Endodermal cell (in vitro differentiated cells): ENCODE measurements at regions not wholly inside any gene's neighbourhood (a gene's known extent, or its start where the extent isn't known, plus 50 kb on each side); places are given as distances from the start of the nearest gene placed in this dataset.

Experiments
- DNase-seq: peaks from one replicate; pipeline ENCODE4 v3.0.0-alpha.2; 2017
- H3K27ac ChIP-seq: 2 replicates; pipeline ENCODE4 v1.5.1; 2013; ENCODE audit warnings: mild to moderate bottlenecking, low read depth, low read length, moderate library complexity
- H3K27me3 ChIP-seq: 2 replicates; pipeline ENCODE4 v1.6.1; 2013; ENCODE audit warnings: mild to moderate bottlenecking, low read length, moderate library complexity; ENCODE audit not compliant: insufficient read depth, control insufficient read depth, poor library complexity, severe bottlenecking
- H3K36me3 ChIP-seq: 2 replicates; pipeline ENCODE4 v1.7.0; 2013; ENCODE audit warnings: mild to moderate bottlenecking, low read length, moderate library complexity; ENCODE audit not compliant: control insufficient read depth, insufficient read depth
- H3K4me1 ChIP-seq: one replicate; pipeline ENCODE4 v1.7.0; 2013; ENCODE audit warnings: low read length; ENCODE audit not compliant: control insufficient read depth, insufficient read depth
- H3K4me3 ChIP-seq: 2 replicates; pipeline ENCODE4 v1.5.1; 2013; ENCODE audit warnings: mild to moderate bottlenecking, low read length, moderate library complexity
- H3K9ac ChIP-seq: 2 replicates; pipeline ENCODE4 v1.6.1; 2013; ENCODE audit warnings: mild to moderate bottlenecking, low read length, moderate library complexity; ENCODE audit not compliant: poor library complexity, severe bottlenecking; ENCODE audit errors: extremely low read depth
- H3K9me3 ChIP-seq: 2 replicates; pipeline ENCODE4 v1.6.1; 2013; ENCODE audit warnings: mild to moderate bottlenecking, low read length, moderate library complexity; ENCODE audit not compliant: control insufficient read depth
- H3K27ac Mint-ChIP-seq: 2 replicates; pipeline ENCODE4 v1.8.0; 2020; ENCODE audit warnings: mixed read lengths
- H3K27me3 Mint-ChIP-seq: 2 replicates; pipeline ENCODE4 v1.8.0; 2021; ENCODE audit warnings: mild to moderate bottlenecking, mixed read lengths; ENCODE audit not compliant: insufficient read depth
- H3K36me3 Mint-ChIP-seq: 2 replicates; pipeline ENCODE4 v1.8.0; 2020; ENCODE audit warnings: low read depth, mixed read lengths
- H3K4me1 Mint-ChIP-seq: 2 replicates; pipeline ENCODE4 v1.8.0; 2020; ENCODE audit warnings: mixed read lengths
- H3K4me3 Mint-ChIP-seq: 2 replicates; pipeline ENCODE4 v1.8.0; 2020; ENCODE audit warnings: mild to moderate bottlenecking, moderate library complexity, mixed read lengths
- H3K9me3 Mint-ChIP-seq: 2 replicates; pipeline ENCODE4 v1.8.0; 2020; ENCODE audit warnings: mild to moderate bottlenecking, mixed read lengths
- WGBS, 2 experiments: methylation state at CpG; one replicate each; pipeline versions ENCODE4 v1.1.5 to v1.1.7; 2013; ENCODE audit warnings: missing lambda C conversion rate in 2 of 2, mixed read lengths in 1 of 2; ENCODE audit not compliant: insufficient coverage in 1 of 2, insufficient read length in 1 of 2; 5-methylcytosine and 5-hydroxymethylcytosine counted together
- TF ChIP-seq, protein P1 (sequence below): fragments of 200-600 bp; sonication (generic); conservative IDR thresholded peaks from 2 replicates; pipeline ENCODE4 v1.5.0; 2021; ENCODE audit warnings: antibody characterized with exemption, mild to moderate bottlenecking

DNA sequence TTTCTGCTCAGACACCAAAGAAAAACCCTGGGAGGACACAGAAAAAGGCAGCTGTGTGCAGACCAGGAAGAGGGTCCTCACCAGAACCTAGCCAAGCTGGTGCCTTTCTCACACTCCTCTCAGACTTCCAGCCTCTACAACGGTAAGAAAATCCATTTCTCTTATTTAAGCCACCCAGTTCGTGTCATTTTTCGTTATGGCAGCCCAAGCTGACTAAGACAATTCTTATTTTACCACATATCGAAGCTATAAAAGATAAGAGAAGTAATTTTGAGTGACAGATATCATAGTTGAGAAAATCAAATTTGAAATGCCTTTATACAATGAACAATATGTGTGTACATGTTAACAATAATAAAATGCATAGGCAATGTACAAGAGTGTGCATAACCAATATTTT is 219.5 kb downstream of the CBLN2 start:
- no peaks in the 10 kb centered on the region for H3K4me1 ChIP-seq
- Mint-ChIP-seq H3K27ac (no peak overlapping the region), H3K4me1 (peaks cover 8% of the 10 kb centered on the region), H3K27me3 (peaks cover 41% of the 10 kb centered on the region), H3K36me3 (no peaks in the 10 kb centered on the region), H3K9me3 (no peaks in the 10 kb centered on the region), H3K4me3 (no peak overlapping the region)
- H3K9ac ChIP-seq: no peak overlapping the region
- H3K9me3 ChIP-seq: peaks cover 45% of the 10 kb centered on the region
- TF ChIP-seq, protein P1, sequence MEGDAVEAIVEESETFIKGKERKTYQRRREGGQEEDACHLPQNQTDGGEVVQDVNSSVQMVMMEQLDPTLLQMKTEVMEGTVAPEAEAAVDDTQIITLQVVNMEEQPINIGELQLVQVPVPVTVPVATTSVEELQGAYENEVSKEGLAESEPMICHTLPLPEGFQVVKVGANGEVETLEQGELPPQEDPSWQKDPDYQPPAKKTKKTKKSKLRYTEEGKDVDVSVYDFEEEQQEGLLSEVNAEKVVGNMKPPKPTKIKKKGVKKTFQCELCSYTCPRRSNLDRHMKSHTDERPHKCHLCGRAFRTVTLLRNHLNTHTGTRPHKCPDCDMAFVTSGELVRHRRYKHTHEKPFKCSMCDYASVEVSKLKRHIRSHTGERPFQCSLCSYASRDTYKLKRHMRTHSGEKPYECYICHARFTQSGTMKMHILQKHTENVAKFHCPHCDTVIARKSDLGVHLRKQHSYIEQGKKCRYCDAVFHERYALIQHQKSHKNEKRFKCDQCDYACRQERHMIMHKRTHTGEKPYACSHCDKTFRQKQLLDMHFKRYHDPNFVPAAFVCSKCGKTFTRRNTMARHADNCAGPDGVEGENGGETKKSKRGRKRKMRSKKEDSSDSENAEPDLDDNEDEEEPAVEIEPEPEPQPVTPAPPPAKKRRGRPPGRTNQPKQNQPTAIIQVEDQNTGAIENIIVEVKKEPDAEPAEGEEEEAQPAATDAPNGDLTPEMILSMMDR: no peak
- peaks cover 10% of the 10 kb centered on the region for H3K27me3 ChIP-seq
- WGBS, 2 experiments: 60 to 66% methylated on average over 1 to 4 of the region's 4 CpGs
- H3K36me3 ChIP-seq: no peaks in the 10 kb centered on the region
- H3K27ac ChIP-seq: no peak overlapping the region
- H3K4me3 ChIP-seq: no peak overlapping the region
- no peak for DNase-seq

GRCh38 chr18:72316497-72316896 is 227.6 kb downstream of the CBLN2 start:
- no peaks in the 10 kb centered on the region for H3K36me3 ChIP-seq
- no peaks in the 10 kb centered on the region for H3K36me3 Mint-ChIP-seq
- peaks cover 32% of the 10 kb centered on the region for H3K27me3 Mint-ChIP-seq
- peaks cover 10% of the 10 kb centered on the region for H3K27me3 ChIP-seq
- TF ChIP-seq, protein P1: no peak
- no peaks in the 10 kb centered on the region for H3K4me1 ChIP-seq
- H3K9me3 Mint-ChIP-seq: no peaks in the 10 kb centered on the region
- peaks cover 49% of the 10 kb centered on the region for H3K9me3 ChIP-seq
- H3K4me3 Mint-ChIP-seq: no peak overlapping the region
- no peak overlapping the region for H3K27ac ChIP-seq
- no peak overlapping the region for H3K27ac Mint-ChIP-seq
- H3K4me3 ChIP-seq: no peak overlapping the region
- no peak for DNase-seq
- H3K4me1 Mint-ChIP-seq: peaks cover 4% of the 10 kb centered on the region
- 100% methylated on average over 2 of the region's 3 CpGs; no CpG with 5 or more reads in 1 of the 2 experiments for WGBS, 2 experiments
- no peak overlapping the region for H3K9ac ChIP-seq

GRCh38 chr18:72283148-72283925 is 260.8 kb downstream of the CBLN2 start:
- Mint-ChIP-seq H3K4me1 (no peaks in the 10 kb centered on the region), H3K9me3 (no peaks in the 10 kb centered on the region), H3K27me3 (no peaks in the 10 kb centered on the region), H3K36me3 (no peaks in the 10 kb centered on the region), H3K27ac (no peak overlapping the region), H3K4me3 (no peak overlapping the region)
- Histone ChIP-seq H3K9ac (no peak overlapping the region), H3K27ac (no peak overlapping the region), H3K4me1 (no peaks in the 10 kb centered on the region), H3K9me3 (peaks cover 35% of the 10 kb centered on the region), H3K27me3 (no peaks in the 10 kb centered on the region), H3K4me3 (no peak overlapping the region), H3K36me3 (no peaks in the 10 kb centered on the region)
- DNase-seq: no peak
- TF ChIP-seq, protein P1: no peak
- 76 to 77% methylated on average over 3 to 8 of the region's 8 CpGs for WGBS, 2 experiments
